PFSK-1 (cell line): ENCODE measurements at regions not wholly inside any gene's neighbourhood (a gene's known extent, or its start where the extent isn't known, plus 50 kb on each side); places are given as distances from the start of the nearest gene placed in this dataset.

ENCODE experiments used
- POLR2AphosphoS5 ChIP-seq: IDR thresholded peaks from 2 replicates; pipeline ENCODE4 v1.6.1; 2012; ENCODE audit warnings: low read depth, mild to moderate bottlenecking, control low read depth, low read length, moderate library complexity
- TAF1 ChIP-seq: IDR thresholded peaks from 2 replicates; pipeline ENCODE4 v1.6.1; 2012; ENCODE audit warnings: low read length, control low read depth, borderline replicate concordance; ENCODE audit not compliant: insufficient read depth

- TF ChIP-seq POLR2AphosphoS5 (no peak), TAF1 (no peak)
Measured at GRCh38 chr16:79756571-79756970, 156.0 kb upstream of the MAF start.
